Activated naive CD8-positive, alpha-beta T cell (primary cell): ENCODE measurements at regions not wholly inside any gene's neighbourhood (a gene's known extent, or its start where the extent isn't known, plus 50 kb on each side); places are given as distances from the start of the nearest gene placed in this dataset.
"Not testable (repeated sequence)": the region's sequence is repeated elsewhere in the genome, so short reads cannot be mapped to it uniquely, and the experiment has no call there.

ENCODE experiments used
- H3K27ac Mint-ChIP-seq: one replicate; pipeline ENCODE4 v1.8.0; 2021; ENCODE audit warnings: mixed read lengths
- H3K27me3 Mint-ChIP-seq: one replicate; pipeline ENCODE4 v1.8.0; 2021; ENCODE audit warnings: mixed read lengths
- H3K36me3 Mint-ChIP-seq: one replicate; pipeline ENCODE4 v1.8.0; 2021; ENCODE audit warnings: mixed read lengths
- H3K4me1 Mint-ChIP-seq: one replicate; pipeline ENCODE4 v1.8.0; 2021; ENCODE audit warnings: low read depth, mixed read lengths
- H3K4me3 Mint-ChIP-seq: one replicate; pipeline ENCODE4 v1.8.0; 2021; ENCODE audit warnings: mild to moderate bottlenecking, mixed read lengths
- H3K9me3 Mint-ChIP-seq: one replicate; pipeline ENCODE4 v1.8.0; 2021; ENCODE audit warnings: low read depth, mixed read lengths

- Mint-ChIP-seq H3K4me1 (no peaks in the 10 kb centered on the region), H3K4me3 (no peak overlapping the region), H3K36me3 (no peaks in the 10 kb centered on the region), H3K27me3 (peaks cover 7% of the 10 kb centered on the region), H3K27ac (no peak overlapping the region), H3K9me3 (no peaks in the 10 kb centered on the region)
Measured at GRCh38 chr15:35696767-35697231, 150.8 kb upstream of the DPH6 start.

GRCh38 chr15:35697549-35698299, 151.8 kb upstream of the DPH6 start:
- Mint-ChIP-seq H3K9me3 (no peaks in the 10 kb centered on the region), H3K27me3 (peaks cover 7% of the 10 kb centered on the region), H3K36me3 (no peaks in the 10 kb centered on the region), H3K27ac (no peak overlapping the region), H3K4me3 (no peak overlapping the region), H3K4me1 (no peaks in the 10 kb centered on the region)

- Mint-ChIP-seq H3K4me3 (no peak overlapping the region), H3K9me3 (no peaks in the 10 kb centered on the region), H3K27me3 (peaks cover 7% of the 10 kb centered on the region), H3K36me3 (no peaks in the 10 kb centered on the region), H3K4me1 (no peaks in the 10 kb centered on the region), H3K27ac (no peak overlapping the region)
Measured at GRCh38 chr15:35698331-35698730, 152.4 kb upstream of the DPH6 start.

GRCh38 chr15:35698966-35699575, 153.1 kb upstream of the DPH6 start:
- Mint-ChIP-seq H3K4me1 (no peaks in the 10 kb centered on the region), H3K27ac (no peak overlapping the region), H3K36me3 (no peaks in the 10 kb centered on the region), H3K9me3 (no peaks in the 10 kb centered on the region), H3K4me3 (no peak overlapping the region), H3K27me3 (peaks cover 7% of the 10 kb centered on the region)

GRCh38 chr15:35700091-35700593, 154.2 kb upstream of the DPH6 start:
- H3K4me1 Mint-ChIP-seq, H3K27ac Mint-ChIP-seq, H3K27me3 Mint-ChIP-seq, H3K9me3 Mint-ChIP-seq, H3K36me3 Mint-ChIP-seq, H3K4me3 Mint-ChIP-seq: not testable (repeated sequence)

GRCh38 chr15:35701402-35702046, 155.6 kb upstream of the DPH6 start:
- no peaks in the 10 kb centered on the region for H3K4me1 Mint-ChIP-seq
- H3K36me3 Mint-ChIP-seq = no peaks in the 10 kb centered on the region
- H3K4me3 Mint-ChIP-seq = no peak overlapping the region
- peaks cover 4% of the 10 kb centered on the region for H3K27me3 Mint-ChIP-seq
- H3K27ac Mint-ChIP-seq = no peak overlapping the region
- H3K9me3 Mint-ChIP-seq = no peaks in the 10 kb centered on the region

GRCh38 chr15:35702946-35703495, 157.1 kb upstream of the DPH6 start:
- H3K9me3 Mint-ChIP-seq = no peaks in the 10 kb centered on the region

GRCh38 chr15:35705030-35705883, 159.3 kb upstream of the DPH6 start:
- Mint-ChIP-seq H3K27ac (no peak overlapping the region), H3K9me3 (no peaks in the 10 kb centered on the region), H3K27me3 (no peaks in the 10 kb centered on the region), H3K4me3 (no peak overlapping the region), H3K4me1 (no peaks in the 10 kb centered on the region), H3K36me3 (no peaks in the 10 kb centered on the region)

More at GRCh38 chr15:35702946-35703495, 157.1 kb upstream of the DPH6 start:
- Mint-ChIP-seq H3K4me3 (no peak overlapping the region), H3K4me1 (no peaks in the 10 kb centered on the region), H3K27me3 (no peaks in the 10 kb centered on the region), H3K27ac (no peak overlapping the region), H3K36me3 (no peaks in the 10 kb centered on the region)

- Mint-ChIP-seq H3K9me3 (no peaks in the 10 kb centered on the region), H3K36me3 (no peaks in the 10 kb centered on the region), H3K27me3 (peaks cover 1% of the 10 kb centered on the region), H3K4me1 (no peaks in the 10 kb centered on the region), H3K27ac (no peak overlapping the region), H3K4me3 (no peak overlapping the region)
Measured at GRCh38 chr15:35705884-35706585, 160.1 kb upstream of the DPH6 start.

GRCh38 chr15:35712956-35713355, 167.0 kb upstream of the DPH6 start:
- Mint-ChIP-seq H3K4me3 (no peak overlapping the region), H3K4me1 (no peaks in the 10 kb centered on the region), H3K9me3 (no peaks in the 10 kb centered on the region), H3K36me3 (no peaks in the 10 kb centered on the region), H3K27me3 (peaks cover 7% of the 10 kb centered on the region), H3K27ac (no peak overlapping the region)

- Mint-ChIP-seq H3K4me1 (no peaks in the 10 kb centered on the region), H3K36me3 (no peaks in the 10 kb centered on the region), H3K9me3 (no peaks in the 10 kb centered on the region), H3K27ac (no peak overlapping the region), H3K27me3 (peaks cover 7% of the 10 kb centered on the region), H3K4me3 (no peak overlapping the region)
Measured at GRCh38 chr15:35713733-35714132, 167.8 kb upstream of the DPH6 start.

- Mint-ChIP-seq H3K27ac (no peak overlapping the region), H3K4me3 (no peak overlapping the region), H3K4me1 (no peaks in the 10 kb centered on the region), H3K27me3 (peaks cover 2% of the 10 kb centered on the region), H3K36me3 (no peaks in the 10 kb centered on the region), H3K9me3 (no peaks in the 10 kb centered on the region)
Measured at GRCh38 chr15:35717721-35718120, 171.8 kb upstream of the DPH6 start.

- Mint-ChIP-seq H3K4me3 (no peak overlapping the region), H3K4me1 (no peaks in the 10 kb centered on the region), H3K36me3 (no peaks in the 10 kb centered on the region), H3K9me3 (no peaks in the 10 kb centered on the region), H3K27ac (no peak overlapping the region), H3K27me3 (peaks cover 2% of the 10 kb centered on the region)
Measured at GRCh38 chr15:35720019-35720418, 174.1 kb upstream of the DPH6 start.

GRCh38 chr15:35720984-35721383, 175.0 kb upstream of the DPH6 start:
- Mint-ChIP-seq H3K4me3 (no peak overlapping the region), H3K4me1 (no peaks in the 10 kb centered on the region), H3K27ac (no peak overlapping the region), H3K36me3 (no peaks in the 10 kb centered on the region), H3K27me3 (peaks cover 2% of the 10 kb centered on the region), H3K9me3 (no peaks in the 10 kb centered on the region)
